ENCODE measurements at regions not wholly inside any gene's neighbourhood (a gene's known extent, or its start where the extent isn't known, plus 50 kb on each side); places are given as distances from the start of the nearest gene placed in this dataset.

DNA sequence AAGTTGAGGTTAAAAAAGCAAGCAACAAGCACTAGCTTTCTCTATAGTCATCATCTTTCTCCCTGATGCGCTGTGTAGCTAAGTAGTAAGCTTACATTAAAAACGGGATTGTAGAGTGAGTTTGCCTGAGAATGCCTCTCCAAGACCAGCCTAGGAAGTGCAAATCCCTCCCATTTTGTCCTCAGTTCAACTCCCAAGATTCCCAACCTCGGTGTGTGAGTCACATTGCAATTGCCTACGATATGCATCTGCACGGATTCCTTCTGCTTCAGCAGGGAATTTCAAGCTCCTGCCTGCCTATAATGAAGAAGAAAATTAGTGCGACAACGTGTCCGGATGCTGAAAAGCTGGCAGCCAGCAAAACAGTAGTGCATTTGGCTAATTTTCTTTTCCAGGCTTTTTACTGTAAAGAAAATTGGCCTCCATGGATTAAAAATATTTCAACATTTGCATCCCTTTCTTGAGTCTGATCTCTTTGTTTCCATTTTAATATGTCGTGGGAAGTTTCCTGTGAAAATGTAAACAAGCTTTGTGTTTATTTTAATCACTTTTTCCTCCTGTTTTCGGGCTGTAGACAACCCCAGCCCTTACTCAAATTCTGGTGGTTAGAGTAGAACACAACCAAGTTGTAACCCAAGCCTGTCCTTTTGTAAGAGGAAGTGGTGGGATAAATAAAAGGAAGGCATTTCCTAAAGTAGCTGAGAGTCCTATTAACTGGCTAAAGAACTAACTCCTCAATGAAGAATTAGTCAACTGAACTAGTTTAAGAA is 58.4 kb upstream of the TET2 start:
- Histone ChIP-seq H3K9ac (ENCODE audit: low read length) (no peak overlapping the region), H3K79me2 (ENCODE audit: insufficient read depth, low read length) (no peaks in the 10 kb centered on the region), H3K4me2 (ENCODE audit: low read depth, low read length, poor library complexity, severe bottlenecking) (no peak overlapping the region), H3F3A (ENCODE audit: insufficient read depth) (no peaks in the 10 kb centered on the region), H3K27me3 (ENCODE audit: low read length) (no peaks in the 10 kb centered on the region), H3K9me2 (replicated peaks; ENCODE audit: insufficient read depth, low read length) (no peaks in the 10 kb centered on the region), H2AFZ (ENCODE audit: low read depth, low read length, severe bottlenecking) (no peak overlapping the region), H3K36me3 (ENCODE audit: low read length) (no peaks in the 10 kb centered on the region), H3K27ac (ENCODE audit: low read depth, low read length) (no peak overlapping the region), H4K20me1 (ENCODE audit: low read depth, low read length) (no peaks in the 10 kb centered on the region), H3K4me3 (ENCODE audit: insufficient read depth, low read length, poor library complexity, severe bottlenecking) (no peak overlapping the region), H3K9me3 (ENCODE audit: insufficient read depth, low read length) (no peaks in the 10 kb centered on the region)
- TF ChIP-seq, protein P1, sequence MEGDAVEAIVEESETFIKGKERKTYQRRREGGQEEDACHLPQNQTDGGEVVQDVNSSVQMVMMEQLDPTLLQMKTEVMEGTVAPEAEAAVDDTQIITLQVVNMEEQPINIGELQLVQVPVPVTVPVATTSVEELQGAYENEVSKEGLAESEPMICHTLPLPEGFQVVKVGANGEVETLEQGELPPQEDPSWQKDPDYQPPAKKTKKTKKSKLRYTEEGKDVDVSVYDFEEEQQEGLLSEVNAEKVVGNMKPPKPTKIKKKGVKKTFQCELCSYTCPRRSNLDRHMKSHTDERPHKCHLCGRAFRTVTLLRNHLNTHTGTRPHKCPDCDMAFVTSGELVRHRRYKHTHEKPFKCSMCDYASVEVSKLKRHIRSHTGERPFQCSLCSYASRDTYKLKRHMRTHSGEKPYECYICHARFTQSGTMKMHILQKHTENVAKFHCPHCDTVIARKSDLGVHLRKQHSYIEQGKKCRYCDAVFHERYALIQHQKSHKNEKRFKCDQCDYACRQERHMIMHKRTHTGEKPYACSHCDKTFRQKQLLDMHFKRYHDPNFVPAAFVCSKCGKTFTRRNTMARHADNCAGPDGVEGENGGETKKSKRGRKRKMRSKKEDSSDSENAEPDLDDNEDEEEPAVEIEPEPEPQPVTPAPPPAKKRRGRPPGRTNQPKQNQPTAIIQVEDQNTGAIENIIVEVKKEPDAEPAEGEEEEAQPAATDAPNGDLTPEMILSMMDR (IDR thresholded peaks at IDR 0.05; ENCODE audit: insufficient read depth, low read length, poor library complexity, severe bottlenecking) = no peak
- no peak for TF ChIP-seq EZH2phosphoT487 (conservative IDR thresholded peaks at IDR 0.05; ENCODE audit: low read length)

DNA sequence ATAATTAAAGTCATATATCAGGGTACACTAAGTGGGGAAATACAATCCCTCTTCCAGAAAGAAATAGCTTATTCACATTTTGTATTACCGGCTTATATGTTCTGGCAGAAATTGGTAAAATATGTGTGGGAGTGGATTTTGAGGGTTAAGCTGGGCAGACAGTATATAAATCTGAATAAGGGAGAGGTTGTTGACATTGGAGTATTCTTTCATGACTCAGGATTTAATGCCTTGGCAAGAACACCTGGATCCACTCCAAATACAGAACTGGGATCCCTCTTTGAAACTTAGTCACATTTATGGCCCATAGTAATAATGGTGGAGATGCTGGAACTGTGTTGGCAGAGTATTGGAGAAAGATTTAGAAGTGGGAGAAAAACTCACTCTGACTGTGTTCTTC is 54.3 kb upstream of the TET2 start:
- Histone ChIP-seq H3K36me3 (ENCODE audit: low read length) (no peaks in the 10 kb centered on the region), H4K20me1 (ENCODE audit: low read depth, low read length) (no peaks in the 10 kb centered on the region), H3K27me3 (ENCODE audit: low read length) (no peaks in the 10 kb centered on the region), H3F3A (ENCODE audit: insufficient read depth) (no peaks in the 10 kb centered on the region), H3K27ac (ENCODE audit: low read depth, low read length) (no peak overlapping the region), H3K4me3 (ENCODE audit: insufficient read depth, low read length, poor library complexity, severe bottlenecking) (no peak overlapping the region), H3K79me2 (ENCODE audit: insufficient read depth, low read length) (no peaks in the 10 kb centered on the region), H3K9me3 (ENCODE audit: insufficient read depth, low read length) (no peaks in the 10 kb centered on the region), H3K9ac (ENCODE audit: low read length) (no peak overlapping the region), H3K9me2 (replicated peaks; ENCODE audit: insufficient read depth, low read length) (no peaks in the 10 kb centered on the region), H3K4me2 (ENCODE audit: low read depth, low read length, poor library complexity, severe bottlenecking) (no peak overlapping the region), H2AFZ (ENCODE audit: low read depth, low read length, severe bottlenecking) (no peak overlapping the region)
- TF ChIP-seq EZH2phosphoT487 (conservative IDR thresholded peaks at IDR 0.05; ENCODE audit: low read length) = no peak
- TF ChIP-seq, protein P1 (IDR thresholded peaks at IDR 0.05; ENCODE audit: insufficient read depth, low read length, poor library complexity, severe bottlenecking) = no peak

- H3K9me3 ChIP-seq (ENCODE audit: insufficient read depth, low read length) = no peaks in the 10 kb centered on the region
- H3K4me3 ChIP-seq (ENCODE audit: insufficient read depth, low read length, poor library complexity, severe bottlenecking) = no peak overlapping the region
- no peaks in the 10 kb centered on the region for H4K20me1 ChIP-seq (ENCODE audit: low read depth, low read length)
- TF ChIP-seq EZH2phosphoT487 (conservative IDR thresholded peaks at IDR 0.05; ENCODE audit: low read length) = no peak
- TF ChIP-seq, protein P1 (IDR thresholded peaks at IDR 0.05; ENCODE audit: insufficient read depth, low read length, poor library complexity, severe bottlenecking) = no peak
- H3K79me2 ChIP-seq (ENCODE audit: insufficient read depth, low read length) = no peaks in the 10 kb centered on the region
- H3F3A ChIP-seq (ENCODE audit: insufficient read depth) = no peaks in the 10 kb centered on the region
- no peak overlapping the region for H3K27ac ChIP-seq (ENCODE audit: low read depth, low read length)
- H3K36me3 ChIP-seq (ENCODE audit: low read length) = no peaks in the 10 kb centered on the region
- no peaks in the 10 kb centered on the region for H3K9me2 ChIP-seq (replicated peaks; ENCODE audit: insufficient read depth, low read length)
- H2AFZ ChIP-seq (ENCODE audit: low read depth, low read length, severe bottlenecking) = no peak overlapping the region
- H3K27me3 ChIP-seq (ENCODE audit: low read length) = no peaks in the 10 kb centered on the region
- no peak overlapping the region for H3K4me2 ChIP-seq (ENCODE audit: low read depth, low read length, poor library complexity, severe bottlenecking)
- no peak overlapping the region for H3K9ac ChIP-seq (ENCODE audit: low read length)
Measured at GRCh38 chr4:105092768-105093167, 53.9 kb upstream of the TET2 start.

Data from SU-DHL-6 (cell line).